A549 (cell line): ENCODE measurements at regions not wholly inside any gene's neighbourhood (a gene's known extent, or its start where the extent isn't known, plus 50 kb on each side); places are given as distances from the start of the nearest gene placed in this dataset.

ENCODE experiments used
- ATAC-seq, 2 experiments: fragments of 200-7000 bp in 1 of 2; fragments of >200 bp in 1 of 2; cut with Nextera tagmentation in 1 of 2; cut with Tn5 transposase in 1 of 2; 3 replicates each; pipeline versions ENCODE4 v1.8.0 to v1.9.1; 2018 to 2020; ENCODE audit warnings: mild to moderate bottlenecking in 1 of 2, moderate library complexity in 1 of 2
- CTCF ChIA-PET: fragments of 300-600 bp; sonication (Branson Sonifier 250); formaldehyde crosslinking; extraction: SDS; loops from one replicate; lab custom pipeline; 2021; ENCODE audit warnings: antibody characterized with exemption, inconsistent platforms; lab: Yijun Ruan, JAX
- POLR2A ChIA-PET: fragments of 350-600 bp; formaldehyde crosslinking; extraction: SDS; loops from one replicate; lab custom pipeline; 2021; ENCODE audit warnings: antibody characterized with exemption, inconsistent platforms; lab: Yijun Ruan, JAX
- DNase-seq, 2 experiments: peaks; one replicate each; pipeline versions ENCODE4 v3.0.0 to v3.0.0-alpha.2; 2011 to 2016; ENCODE audit warnings: low read depth in 1 of 2, low spot score in 1 of 2
- FAIRE-seq: peaks from 2 replicates; lab custom pipeline; 2011; peaks lifted over from hg19 to GRCh38; lab: Jason Lieb, UNC
- H3K27ac ChIP-seq, 2 experiments: fragments of >200 bp; sonication (Bioruptor Twin); formaldehyde crosslinking; 3 replicates each; pipeline ENCODE4 v1.5.1; 2016 to 2017
- H3K4me1 ChIP-seq: fragments of >200 bp; sonication (Bioruptor Twin); formaldehyde crosslinking; 3 replicates; pipeline ENCODE4 v1.6.1; 2016
- H3K4me2 ChIP-seq: fragments of >200 bp; sonication (Bioruptor Twin); formaldehyde crosslinking; 3 replicates; pipeline ENCODE4 v1.6.1; 2016
- H3K4me3 ChIP-seq: fragments of >200 bp; sonication (Bioruptor Twin); formaldehyde crosslinking; 3 replicates; pipeline ENCODE4 v1.5.1; 2016
- H3K9me3 ChIP-seq: fragments of >200 bp; sonication (Bioruptor Twin); formaldehyde crosslinking; 3 replicates; pipeline ENCODE4 v1.6.1; 2016
- CHD2 ChIP-seq: fragments of 150-350 bp; IDR thresholded peaks from 2 replicates; pipeline ENCODE4 v1.6.1; 2014; ENCODE audit warnings: low read length; ENCODE audit not compliant: partially characterized antibody
- CTCF ChIP-seq: fragments of >200 bp; sonication (Bioruptor Twin); formaldehyde crosslinking; IDR thresholded peaks from 3 replicates; pipeline ENCODE4 v1.5.1; 2016
- EHF ChIP-seq: fragments of 250-450 bp; sonication (Bioruptor Pico); IDR thresholded peaks from 2 replicates; pipeline ENCODE4 v1.5.0; 2020; ENCODE audit warnings: mild to moderate bottlenecking
- FOSL2 ChIP-seq, 2 experiments: fragments of 450-650 bp in 1 of 2; fragments of >200 bp in 1 of 2; sonication (Bioruptor Twin) in 1 of 2; formaldehyde crosslinking; IDR thresholded peaks; 2 replicates each; pipeline versions ENCODE4 v1.5.0 to v1.6.1; 2016 to 2020; ENCODE audit warnings: mild to moderate bottlenecking in 1 of 2, moderate library complexity in 1 of 2
- FOXS1 ChIP-seq: fragments of 250-450 bp; sonication (Bioruptor Pico); IDR thresholded peaks from 2 replicates; pipeline ENCODE4 v1.5.0; 2020; ENCODE audit warnings: mild to moderate bottlenecking, moderate library complexity
- GATA3 ChIP-seq: IDR thresholded peaks from 2 replicates; pipeline ENCODE4 v1.6.1; 2012; ENCODE audit warnings: borderline replicate concordance
- HDAC2 ChIP-seq: fragments of 200-600 bp; sonication (generic); IDR thresholded peaks from 2 replicates; pipeline ENCODE4 v1.6.1; 2016
- MAX ChIP-seq: IDR thresholded peaks from 2 replicates; pipeline ENCODE4 v1.6.1; 2012
- MAZ ChIP-seq: fragments of 150-350 bp; IDR thresholded peaks from 2 replicates; pipeline ENCODE4 v1.6.1; 2014; ENCODE audit warnings: antibody characterized with exemption, low read depth, low read length, borderline replicate concordance
- MYC ChIP-seq: IDR thresholded peaks from 2 replicates; pipeline ENCODE4 v1.6.1; 2012; ENCODE audit warnings: mild to moderate bottlenecking, inconsistent platforms, low read length, improper control_type of control experiment, borderline replicate concordance
- NFE2L2 ChIP-seq: fragments of 150-350 bp; conservative IDR thresholded peaks from 2 replicates; pipeline ENCODE4 v1.6.1; 2014; ENCODE audit warnings: low read length
- NPAS2 ChIP-seq: fragments of 250-450 bp; sonication (Bioruptor Pico); IDR thresholded peaks from 2 replicates; pipeline ENCODE4 v1.8.0; 2022; ENCODE audit warnings: mild to moderate bottlenecking, moderate library complexity, borderline replicate concordance
- NR3C1 ChIP-seq: fragments of >200 bp; sonication (Bioruptor Twin); formaldehyde crosslinking; IDR thresholded peaks from 3 replicates; pipeline ENCODE4 v1.6.1; 2017
- POLR2A ChIP-seq: IDR thresholded peaks from 2 replicates; pipeline ENCODE4 v1.6.1; 2012; ENCODE audit warnings: mild to moderate bottlenecking, low read length
- POLR2AphosphoS2 ChIP-seq: conservative IDR thresholded peaks from 2 replicates; pipeline ENCODE4 v1.6.1; 2012; ENCODE audit warnings: low read length, improper control_type of control experiment, inconsistent platforms
- RAD21 ChIP-seq, 2 experiments: fragments of >200 bp in 1 of 2; sonication (Bioruptor Twin) in 1 of 2; formaldehyde crosslinking in 1 of 2; IDR thresholded peaks in 1 of 2; conservative IDR thresholded peaks in 1 of 2; 2 replicates in 1 of 2; 3 replicates in 1 of 2; pipeline ENCODE4 v1.6.1; 2012 to 2018; ENCODE audit warnings: inconsistent platforms in 1 of 2
- RARB ChIP-seq: fragments of 250-450 bp; sonication (Bioruptor Pico); IDR thresholded peaks from 2 replicates; pipeline ENCODE4 v1.8.0; 2021; ENCODE audit warnings: mild to moderate bottlenecking, moderate library complexity
- REST ChIP-seq: fragments of 200-600 bp; sonication (generic); IDR thresholded peaks from 2 replicates; pipeline ENCODE4 v1.6.1; 2016; ENCODE audit warnings: antibody characterized with exemption, mild to moderate bottlenecking, moderate library complexity
- SMC3 ChIP-seq: fragments of >200 bp; sonication (Bioruptor Twin); formaldehyde crosslinking; IDR thresholded peaks from 3 replicates; pipeline ENCODE4 v1.6.1; 2018; ENCODE audit warnings: inconsistent platforms
- SREBF2 ChIP-seq: fragments of 450-650 bp; IDR thresholded peaks from 2 replicates; pipeline ENCODE4 v1.6.1; 2014; ENCODE audit warnings: mild to moderate bottlenecking, moderate library complexity
- USF2 ChIP-seq: fragments of 450-650 bp; IDR thresholded peaks from 2 replicates; pipeline ENCODE4 v1.6.1; 2014; ENCODE audit warnings: antibody characterized with exemption
- ZFP36 ChIP-seq: fragments of 450-650 bp; IDR thresholded peaks from 2 replicates; pipeline ENCODE4 v1.6.1; 2014; ENCODE audit warnings: borderline replicate concordance; ENCODE audit not compliant: partially characterized antibody
- WGBS: methylation state at CpG from one replicate; pipeline ENCODE4 v1.1.6; 2017; ENCODE audit errors: missing lambda C conversion rate; 5-methylcytosine and 5-hydroxymethylcytosine counted together

- H3K27ac ChIP-seq: no peak overlapping the region
- H3K4me1 ChIP-seq: no peaks in the 10 kb centered on the region
- no peak overlapping the region for H3K4me3 ChIP-seq
- CTCF ChIA-PET: no interaction called here
- H3K9me3 ChIP-seq: no peaks in the 10 kb centered on the region
- 0% methylated on average over 3 of the region's 3 CpGs for WGBS
- H3K4me2 ChIP-seq: no peak overlapping the region
- no peak for DNase-seq
- ATAC-seq: no peak
- TF ChIP-seq FOXS1 (CRISPR knock-in tag) (no peak), CHD2 (no peak), NFE2L2 (no peak), NPAS2 (CRISPR knock-in tag) (no peak), HDAC2 (no peak), EHF (no peak)
- FAIRE-seq: no peak
- POLR2A ChIA-PET: no interaction called here
Measured at GRCh38 chr16:50967827-50968612, 183.1 kb downstream of the SALL1 start.

DNA sequence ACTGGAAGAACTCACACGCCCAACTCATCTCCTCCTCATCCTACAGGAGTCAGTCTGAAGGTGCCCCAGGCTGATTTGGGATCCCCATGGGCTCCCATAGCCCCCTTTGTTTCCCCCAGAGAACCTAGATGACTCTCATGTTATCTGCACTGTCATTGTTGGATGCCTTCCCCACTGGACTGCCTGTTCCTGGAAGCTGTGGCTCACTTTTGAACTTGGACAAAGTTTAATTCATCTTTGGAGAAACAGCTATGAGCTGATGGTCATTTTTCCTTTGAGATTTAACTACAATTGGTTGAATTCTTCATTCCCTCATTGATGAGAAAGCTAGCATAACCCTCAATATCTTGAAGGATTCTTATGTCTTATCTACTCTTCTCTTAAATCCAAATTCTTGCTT is 186.6 kb downstream of the SALL1 start:
- CTCF ChIA-PET: interaction anchor here (0.8 kb wide), 1 partner anchor 10 kb away, joined by 3 read pairs; no protein-coding TSS in a partner anchor
- TF ChIP-seq SMC3 (no peak), RAD21 (conservative IDR thresholded peaks at IDR 0.05 in 1 of 2, IDR thresholded peaks at IDR 0.05 in 1 of 2) (no peak), FOSL2 (IDR thresholded peaks at IDR 0.05) (no peak), FOSL2 (CRISPR knock-in tag; IDR thresholded peaks at IDR 0.05) (no peak), SREBF2 (no peak), MYC (no peak), CTCF (no peak), ZFP36 (no peak), NR3C1 (no peak), POLR2AphosphoS2 (no peak), NPAS2 (CRISPR knock-in tag) (no peak), RARB (CRISPR knock-in tag) (no peak), POLR2A (no peak), MAZ (no peak), GATA3 (no peak), REST (no peak), USF2 (no peak), EHF (no peak), MAX (no peak), CHD2 (no peak)

More for the DNA sequence above, 186.6 kb downstream of the SALL1 start:
- WGBS: 0% methylated on average over 1 of the region's 1 CpG
- Histone ChIP-seq H3K27ac (no peak overlapping the region), H3K4me2 (no peak overlapping the region), H3K4me3 (no peak overlapping the region), H3K9me3 (no peaks in the 10 kb centered on the region), H3K4me1 (no peaks in the 10 kb centered on the region)
- FAIRE-seq (no peak), ATAC-seq (no peak), DNase-seq (no peak)
- POLR2A ChIA-PET: no interaction called here
